ENCODE measurements at regions not wholly inside any gene's neighbourhood (a gene's known extent, or its start where the extent isn't known, plus 50 kb on each side); places are given as distances from the start of the nearest gene placed in this dataset.

GRCh38 chr3:78313332-78313731, 1273.4 kb downstream of the ROBO2 start:
- H3K4me1 Mint-ChIP-seq: no peaks in the 10 kb centered on the region
- no peak overlapping the region for H3K4me3 Mint-ChIP-seq
- H3K27me3 Mint-ChIP-seq (ENCODE audit: low read depth): no peaks in the 10 kb centered on the region
- DNase-seq (ENCODE audit: low read depth, low spot score): no peak
- H3K9me3 Mint-ChIP-seq: peaks cover 2% of the 10 kb centered on the region
- H3K36me3 Mint-ChIP-seq (ENCODE audit: low read depth): no peaks in the 10 kb centered on the region
- H3K27ac Mint-ChIP-seq (ENCODE audit: unreplicated experiment): no peak overlapping the region
- TF ChIP-seq CTCF (conservative IDR thresholded peaks at IDR 0.05): no peak

- Mint-ChIP-seq H3K9me3 (peaks cover 2% of the 10 kb centered on the region), H3K4me1 (no peaks in the 10 kb centered on the region), H3K36me3 (ENCODE audit: low read depth) (no peaks in the 10 kb centered on the region), H3K27me3 (ENCODE audit: low read depth) (no peaks in the 10 kb centered on the region), H3K27ac (ENCODE audit: unreplicated experiment) (no peak overlapping the region), H3K4me3 (no peak overlapping the region)
- no peak for DNase-seq (ENCODE audit: low read depth, low spot score)
- TF ChIP-seq CTCF (conservative IDR thresholded peaks at IDR 0.05): no peak
Measured at GRCh38 chr3:78314327-78314726, 1274.4 kb downstream of the ROBO2 start.

- DNase-seq (ENCODE audit: low read depth, low spot score): no peak
- Mint-ChIP-seq H3K4me3 (no peak overlapping the region), H3K9me3 (peaks cover 2% of the 10 kb centered on the region), H3K36me3 (ENCODE audit: low read depth) (no peaks in the 10 kb centered on the region), H3K4me1 (no peaks in the 10 kb centered on the region), H3K27ac (ENCODE audit: unreplicated experiment) (no peak overlapping the region), H3K27me3 (ENCODE audit: low read depth) (no peaks in the 10 kb centered on the region)
- no peak for TF ChIP-seq CTCF (conservative IDR thresholded peaks at IDR 0.05)
Measured at GRCh38 chr3:78317774-78318173, 1277.9 kb downstream of the ROBO2 start.

- no peaks in the 10 kb centered on the region for H3K9me3 Mint-ChIP-seq
- H3K4me1 Mint-ChIP-seq: no peaks in the 10 kb centered on the region
- H3K4me3 Mint-ChIP-seq: no peak overlapping the region
- H3K27ac Mint-ChIP-seq (ENCODE audit: unreplicated experiment): no peak overlapping the region
- H3K36me3 Mint-ChIP-seq (ENCODE audit: low read depth): no peaks in the 10 kb centered on the region
- no peak for DNase-seq (ENCODE audit: low read depth, low spot score)
- no peak for TF ChIP-seq CTCF (conservative IDR thresholded peaks at IDR 0.05)
- no peaks in the 10 kb centered on the region for H3K27me3 Mint-ChIP-seq (ENCODE audit: low read depth)
Measured at GRCh38 chr3:78322780-78323179, 1282.9 kb downstream of the ROBO2 start.

- H3K4me3 Mint-ChIP-seq: no peak overlapping the region
- H3K27me3 Mint-ChIP-seq (ENCODE audit: low read depth): no peaks in the 10 kb centered on the region
- H3K4me1 Mint-ChIP-seq: peaks cover 15% of the 10 kb centered on the region
- TF ChIP-seq CTCF (conservative IDR thresholded peaks at IDR 0.05): no peak
- no peaks in the 10 kb centered on the region for H3K36me3 Mint-ChIP-seq (ENCODE audit: low read depth)
- no peaks in the 10 kb centered on the region for H3K9me3 Mint-ChIP-seq
- H3K27ac Mint-ChIP-seq (ENCODE audit: unreplicated experiment): peak overlapping the region; percentile 19
- DNase-seq (ENCODE audit: low read depth, low spot score): no peak
Measured at GRCh38 chr3:78337801-78338211, 1297.9 kb downstream of the ROBO2 start.

GRCh38 chr3:78338405-78338804, 1298.5 kb downstream of the ROBO2 start:
- H3K27me3 Mint-ChIP-seq (ENCODE audit: low read depth): no peaks in the 10 kb centered on the region
- H3K36me3 Mint-ChIP-seq (ENCODE audit: low read depth): no peaks in the 10 kb centered on the region
- no peak overlapping the region for H3K4me3 Mint-ChIP-seq
- no peak for TF ChIP-seq CTCF (conservative IDR thresholded peaks at IDR 0.05)
- no peak overlapping the region for H3K27ac Mint-ChIP-seq (ENCODE audit: unreplicated experiment)
- H3K9me3 Mint-ChIP-seq: no peaks in the 10 kb centered on the region
- DNase-seq (ENCODE audit: low read depth, low spot score): no peak
- H3K4me1 Mint-ChIP-seq: peaks cover 15% of the 10 kb centered on the region

Measured in neural crest cell (in vitro differentiated cells).